Frontal cortex (tissue), 3 donors: ENCODE measurements at regions not wholly inside any gene's neighbourhood (a gene's known extent, or its start where the extent isn't known, plus 50 kb on each side); places are given as distances from the start of the nearest gene placed in this dataset.

Experiments
- DNase-seq, 2 donors: peaks; one replicate each; pipeline ENCODE4 v3.0.0; 2012; ENCODE audit warnings: low spot score in 2 of 2
- FAIRE-seq: peaks from 2 replicates; lab custom pipeline; 2012; peaks lifted over from hg19 to GRCh38; lab: Jason Lieb, UNC
- donor health status: control.
- donor health status: control.
- donor health status: control.

DNA sequence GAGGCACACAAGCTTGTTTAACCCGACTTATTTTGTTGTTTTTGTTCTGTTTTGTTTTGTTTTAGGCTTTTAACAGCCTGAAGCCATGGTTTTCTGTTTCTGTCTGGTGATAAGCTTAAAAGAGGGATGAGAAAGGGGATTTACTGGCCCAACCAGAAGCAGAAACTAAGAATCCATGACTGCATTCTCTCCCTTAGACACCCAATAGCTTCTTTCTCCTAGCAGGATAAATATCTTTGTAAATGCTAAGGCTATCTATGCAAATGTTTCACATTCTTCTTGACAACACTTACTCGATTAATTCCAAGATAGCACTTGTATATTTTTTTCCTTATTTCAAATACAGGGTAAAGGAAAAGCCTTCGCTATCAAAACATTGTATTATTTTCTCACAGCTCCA is 53.7 kb upstream of the SMAD1 start:
- DNase-seq (no peak), FAIRE-seq (no peak)

- DNase-seq (no peak), FAIRE-seq (no peak)
Observed at GRCh38 chr4:145427221-145427620, 54.4 kb upstream of the SMAD1 start.

DNA sequence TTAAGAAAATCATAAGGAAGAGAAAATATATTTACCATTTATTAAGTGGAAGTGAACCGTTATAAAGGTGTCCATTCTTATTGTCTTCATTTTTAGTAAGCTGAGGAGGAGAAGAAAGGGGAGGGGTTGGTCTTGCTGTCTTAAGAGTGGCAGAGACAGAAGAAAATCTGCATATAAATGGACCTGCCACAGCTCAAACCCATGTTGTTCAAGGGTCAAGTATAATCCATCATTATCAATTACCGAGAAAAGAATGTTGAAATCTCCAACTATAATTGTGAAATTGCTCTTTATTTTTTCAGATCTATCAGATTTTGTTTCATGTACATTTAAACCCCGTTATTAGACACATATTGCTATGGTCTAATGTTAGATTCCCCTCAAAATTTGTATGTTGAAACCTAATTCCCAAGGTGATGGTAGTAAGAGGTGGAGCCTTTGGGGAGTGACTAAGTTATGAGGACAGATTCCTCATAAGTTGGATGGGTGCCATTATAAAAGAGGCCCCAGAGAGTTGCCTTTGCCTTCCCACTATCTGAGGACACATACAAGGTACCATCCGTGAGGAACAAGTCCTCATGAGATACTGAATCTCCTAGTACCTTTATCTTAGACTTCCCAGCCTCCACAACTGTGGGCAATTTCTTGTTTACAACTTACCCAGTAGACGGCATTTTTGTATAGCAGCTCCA is 58.5 kb upstream of the SMAD1 start:
- FAIRE-seq (no peak), DNase-seq (no peak)

- DNase-seq = no peak
- FAIRE-seq = no peak
Observed at GRCh38 chr4:145420595-145421214, 60.9 kb upstream of the SMAD1 start.

DNA sequence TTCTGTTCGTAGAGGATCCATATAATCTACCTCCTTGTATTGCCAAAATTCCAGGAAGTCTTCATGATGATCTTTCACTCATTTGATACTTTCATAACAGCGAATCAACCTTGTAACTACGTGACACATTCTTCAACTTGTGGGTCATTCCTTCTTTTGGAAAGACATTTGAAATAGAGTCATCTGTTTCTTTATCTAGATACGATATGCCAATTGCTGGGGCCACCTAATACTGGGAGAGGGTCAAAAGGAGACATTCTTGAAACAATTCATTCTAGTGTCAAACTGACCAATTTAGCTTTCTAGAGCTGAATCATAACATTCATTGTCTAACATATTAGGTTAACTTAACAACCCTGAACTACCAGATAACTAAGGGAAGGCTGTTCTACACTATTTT is 62.9 kb upstream of the SMAD1 start:
- no peak for DNase-seq
- FAIRE-seq = no peak

GRCh38 chr4:145417348-145418130 is 64.1 kb upstream of the SMAD1 start:
- FAIRE-seq = no peak
- DNase-seq = no peak

DNA sequence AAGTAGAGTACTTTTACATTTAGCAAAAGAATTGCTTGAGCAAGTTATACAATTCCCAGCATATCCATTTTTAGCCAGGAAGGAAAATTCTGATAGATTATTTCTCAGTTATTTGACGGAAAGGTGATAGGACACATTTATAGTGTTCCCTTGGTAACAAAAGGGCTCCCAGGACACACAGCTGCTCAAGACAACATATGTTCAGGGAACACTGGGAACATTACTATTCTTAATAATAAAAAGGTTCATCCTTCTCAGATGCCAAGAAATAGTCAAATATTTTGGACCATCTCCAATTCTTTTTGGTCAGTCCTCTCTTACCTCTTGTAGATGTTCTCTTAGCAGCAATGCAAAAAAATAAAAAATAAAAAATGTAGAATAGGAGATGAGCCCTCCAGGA is 66.8 kb upstream of the SMAD1 start:
- FAIRE-seq (no peak), DNase-seq (no peak)

DNA sequence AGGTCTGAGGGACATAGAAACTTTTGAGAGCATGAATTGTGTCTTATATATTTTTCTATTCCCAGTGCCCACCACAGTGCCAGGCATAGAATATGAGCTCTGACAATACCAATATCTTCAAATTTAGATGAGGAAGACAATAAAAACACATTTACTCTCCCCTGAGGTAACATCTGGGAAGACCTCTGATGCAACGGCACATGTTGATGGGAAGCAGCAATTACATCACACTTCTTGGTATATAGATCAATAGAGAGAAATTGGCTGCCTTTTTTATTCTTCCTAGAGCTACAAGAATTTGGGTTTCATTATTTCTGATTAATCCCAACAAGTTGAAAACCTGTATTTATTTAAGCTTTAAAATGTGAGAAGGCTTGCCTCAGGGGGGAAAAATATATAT is 67.4 kb upstream of the SMAD1 start:
- FAIRE-seq = no peak
- DNase-seq = no peak

GRCh38 chr4:145406970-145407369 is 74.7 kb upstream of the SMAD1 start:
- DNase-seq (no peak), FAIRE-seq (no peak)

DNA sequence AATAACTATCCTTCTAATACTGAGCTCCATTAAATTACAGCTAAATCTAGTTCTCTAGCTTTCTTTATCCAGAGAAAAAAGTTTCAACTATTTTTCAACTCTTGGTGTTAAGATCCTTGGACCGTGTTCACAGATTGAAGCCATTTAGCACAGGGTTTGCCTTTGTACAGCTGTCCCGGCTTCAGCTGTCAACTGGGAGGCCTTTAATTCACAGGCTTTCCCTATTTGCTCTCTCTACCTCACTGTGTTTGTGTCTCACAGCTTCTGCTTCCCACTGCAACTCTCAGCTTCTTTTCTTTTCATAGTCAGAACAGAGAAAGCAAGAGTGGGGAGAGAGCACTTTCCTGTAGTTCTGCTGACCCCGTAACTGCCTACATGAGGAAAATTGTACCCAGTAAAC is 76.9 kb upstream of the SMAD1 start:
- no peak for DNase-seq
- no peak for FAIRE-seq

DNA sequence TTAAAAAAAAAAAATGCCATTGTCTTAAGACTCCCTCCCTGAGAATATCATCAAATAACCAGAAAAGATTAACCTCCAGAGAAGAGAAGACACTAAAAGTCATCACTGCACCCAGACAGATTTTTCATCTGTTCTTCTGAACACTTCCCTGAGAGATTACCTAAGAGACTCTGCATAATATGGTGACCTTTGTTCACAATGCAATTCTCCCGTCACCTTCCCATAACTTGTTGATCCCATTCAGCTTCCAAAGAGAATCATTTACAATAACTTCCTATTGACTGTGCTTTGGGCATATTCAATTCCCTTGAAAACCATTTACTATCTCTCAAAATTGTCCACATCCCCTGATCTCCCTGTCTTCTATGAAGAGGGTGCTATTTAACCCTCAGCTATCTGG is 85.1 kb upstream of the SMAD1 start:
- DNase-seq = no peak
- no peak for FAIRE-seq

DNA sequence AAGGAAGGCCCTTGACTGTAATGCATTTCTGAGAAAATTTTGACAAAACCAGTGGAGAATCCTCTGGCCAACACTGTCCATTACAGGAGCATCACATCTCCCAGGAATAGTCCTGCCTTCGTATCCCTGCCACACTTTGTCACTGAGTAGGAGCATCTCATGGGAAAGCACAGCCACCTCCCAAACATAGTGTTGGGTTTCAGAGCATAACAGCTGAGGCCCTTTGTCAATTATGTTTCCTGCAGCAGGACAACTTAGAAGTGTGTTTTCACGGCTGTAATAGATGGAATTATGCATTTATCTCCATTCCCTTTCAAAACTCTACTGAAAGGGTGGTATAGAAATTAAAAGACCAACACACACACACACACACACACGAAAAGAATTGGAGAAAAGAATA is 91.1 kb upstream of the SMAD1 start:
- FAIRE-seq (no peak), DNase-seq (no peak)

- FAIRE-seq (no peak), DNase-seq (no peak)
Observed at GRCh38 chr4:145389550-145389949, 92.1 kb upstream of the SMAD1 start.

GRCh38 chr4:145388043-145388442 is 93.6 kb upstream of the SMAD1 start:
- DNase-seq (no peak), FAIRE-seq (no peak)

GRCh38 chr4:145387079-145387478 is 94.6 kb upstream of the SMAD1 start:
- DNase-seq (no peak), FAIRE-seq (no peak)

GRCh38 chr4:145381163-145381562 is 100.5 kb upstream of the SMAD1 start:
- FAIRE-seq (no peak), DNase-seq (no peak)

GRCh38 chr4:145380123-145380522 is 101.5 kb upstream of the SMAD1 start:
- no peak for DNase-seq
- no peak for FAIRE-seq

- DNase-seq (no peak), FAIRE-seq (no peak)
Observed at GRCh38 chr4:145375416-145375815, 106.2 kb upstream of the SMAD1 start.

DNA sequence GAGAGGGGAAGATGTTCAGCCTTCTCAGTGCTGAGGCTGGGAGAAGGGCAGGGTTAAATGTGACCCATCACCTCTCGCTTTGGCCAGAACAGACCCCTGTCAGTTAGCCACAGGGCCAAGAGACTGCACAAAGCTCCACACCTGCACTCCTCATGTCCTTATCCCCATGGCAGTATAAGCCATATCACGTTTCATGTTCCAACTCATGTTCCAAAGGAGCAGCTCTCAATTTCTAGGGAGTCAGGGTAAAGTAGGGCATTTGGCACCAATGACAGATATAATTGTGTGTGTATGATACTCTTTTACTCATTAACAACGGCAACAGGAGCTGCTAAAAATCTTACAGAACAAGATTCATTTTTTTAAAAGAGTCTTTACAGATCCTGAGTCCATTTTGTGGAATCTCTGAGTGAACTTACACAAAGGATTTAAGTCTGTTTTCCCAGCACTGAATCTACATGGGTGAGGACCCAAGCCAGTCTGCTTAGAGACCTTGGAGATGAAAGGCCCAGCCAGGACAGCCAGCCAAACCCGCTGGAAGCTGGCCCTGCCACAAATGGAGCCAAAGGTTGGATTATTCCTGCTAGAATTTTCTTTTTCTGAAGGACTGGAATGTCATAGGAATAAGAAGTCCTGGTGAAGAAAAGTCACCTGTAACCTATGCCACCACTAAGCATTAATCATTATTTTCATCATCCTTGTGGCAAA is 129.1 kb upstream of the SMAD1 start:
- DNase-seq (no peak), FAIRE-seq (no peak)

GRCh38 chr4:145351922-145352321 is 129.7 kb upstream of the SMAD1 start:
- no peak for DNase-seq
- no peak for FAIRE-seq

- DNase-seq (no peak), FAIRE-seq (no peak)
Observed at GRCh38 chr4:145351162-145351561, 130.5 kb upstream of the SMAD1 start.
